Duodenal mucosa (tissue), 2 donors: ENCODE measurements at regions not wholly inside any gene's neighbourhood (a gene's known extent, or its start where the extent isn't known, plus 50 kb on each side); places are given as distances from the start of the nearest gene placed in this dataset.

ENCODE experiments used
- H3K27ac ChIP-seq: one replicate; pipeline ENCODE4 v1.7.0; 2013; ENCODE audit warnings: low read depth, low read length
- H3K27me3 ChIP-seq, 2 donors: one replicate each; pipeline ENCODE4 v1.7.0; 2013; ENCODE audit warnings: low read length in 2 of 2, control low read depth in 1 of 2; ENCODE audit not compliant: insufficient read depth in 2 of 2, control insufficient read depth in 1 of 2
- H3K36me3 ChIP-seq, 2 donors: one replicate each; pipeline ENCODE4 v1.7.0; 2013; ENCODE audit warnings: low read length in 2 of 2, control low read depth in 1 of 2; ENCODE audit not compliant: insufficient read depth in 2 of 2, control insufficient read depth in 1 of 2
- H3K4me1 ChIP-seq, 2 donors: one replicate each; pipeline ENCODE4 v1.7.0; 2013; ENCODE audit warnings: low read length in 2 of 2, control low read depth in 1 of 2; ENCODE audit not compliant: insufficient read depth in 2 of 2, control insufficient read depth in 1 of 2
- H3K4me3 ChIP-seq, 2 donors: one replicate each; pipeline ENCODE4 v1.7.0; 2013; ENCODE audit warnings: low read length in 2 of 2, low read depth in 1 of 2
- H3K9ac ChIP-seq, 2 donors: one replicate each; pipeline ENCODE4 v1.7.0; 2013; ENCODE audit warnings: low read length in 2 of 2, low read depth in 1 of 2
- H3K9me3 ChIP-seq, 2 donors: one replicate each; pipeline ENCODE4 v1.7.0; 2013; ENCODE audit warnings: low read length in 2 of 2, control low read depth in 1 of 2; ENCODE audit not compliant: control insufficient read depth in 1 of 2

GRCh38 chr1:14140831-14141401 is 440.9 kb downstream of the PRDM2 start:
- no peaks in the 10 kb centered on the region for H3K9me3 ChIP-seq
- no peaks in the 10 kb centered on the region for H3K36me3 ChIP-seq
- H3K9ac ChIP-seq, result no peak overlapping the region
- H3K27me3 ChIP-seq, result no peaks in the 10 kb centered on the region
- H3K4me3 ChIP-seq, result no peak overlapping the region
- no peaks in the 10 kb centered on the region for H3K4me1 ChIP-seq
- no peak overlapping the region for H3K27ac ChIP-seq

- no peak overlapping the region for H3K4me3 ChIP-seq
- no peaks in the 10 kb centered on the region for H3K4me1 ChIP-seq
- H3K27me3 ChIP-seq, result no peaks in the 10 kb centered on the region
- no peaks in the 10 kb centered on the region for H3K9me3 ChIP-seq
- H3K27ac ChIP-seq, result no peak overlapping the region
- no peaks in the 10 kb centered on the region for H3K36me3 ChIP-seq
- no peak overlapping the region for H3K9ac ChIP-seq
Measured at GRCh38 chr1:14141656-14142055, 441.7 kb downstream of the PRDM2 start.

- no peak overlapping the region for H3K9ac ChIP-seq
- H3K27me3 ChIP-seq, result no peaks in the 10 kb centered on the region
- H3K9me3 ChIP-seq, result no peaks in the 10 kb centered on the region
- H3K36me3 ChIP-seq, result no peaks in the 10 kb centered on the region
- no peak overlapping the region for H3K4me3 ChIP-seq
- H3K27ac ChIP-seq, result no peak overlapping the region
- H3K4me1 ChIP-seq, result no peaks in the 10 kb centered on the region
Measured at GRCh38 chr1:14142397-14143100, 442.6 kb downstream of the PRDM2 start.

GRCh38 chr1:14143777-14144176 is 443.8 kb downstream of the PRDM2 start:
- Histone ChIP-seq H3K27ac (no peak overlapping the region), H3K9ac (no peak overlapping the region), H3K9me3 (no peaks in the 10 kb centered on the region), H3K4me3 (no peak overlapping the region), H3K36me3 (no peaks in the 10 kb centered on the region), H3K27me3 (no peaks in the 10 kb centered on the region), H3K4me1 (no peaks in the 10 kb centered on the region)

GRCh38 chr1:14148526-14148925 is 448.5 kb downstream of the PRDM2 start:
- Histone ChIP-seq H3K27me3 (no peaks in the 10 kb centered on the region), H3K4me3 (no peak overlapping the region), H3K27ac (no peak overlapping the region), H3K4me1 (no peaks in the 10 kb centered on the region), H3K9ac (no peak overlapping the region), H3K9me3 (no peaks in the 10 kb centered on the region), H3K36me3 (no peaks in the 10 kb centered on the region)

- no peak overlapping the region for H3K27ac ChIP-seq
- no peaks in the 10 kb centered on the region for H3K4me1 ChIP-seq
- no peak overlapping the region for H3K9ac ChIP-seq
- no peaks in the 10 kb centered on the region for H3K27me3 ChIP-seq
- H3K4me3 ChIP-seq, result no peak overlapping the region
- peaks cover 0 to 2% of the 10 kb centered on the region in 2 donors for H3K9me3 ChIP-seq
- no peaks in the 10 kb centered on the region for H3K36me3 ChIP-seq
Measured at GRCh38 chr1:14149431-14149830, 449.1 kb upstream of the KAZN start.

GRCh38 chr1:14156543-14156942 is 441.9 kb upstream of the KAZN start:
- no peaks in the 10 kb centered on the region for H3K27me3 ChIP-seq
- H3K9me3 ChIP-seq, result peaks cover 4 to 14% of the 10 kb centered on the region in 2 donors
- no peaks in the 10 kb centered on the region for H3K36me3 ChIP-seq
- no peak overlapping the region for H3K9ac ChIP-seq
- no peaks in the 10 kb centered on the region for H3K4me1 ChIP-seq
- no peak overlapping the region for H3K4me3 ChIP-seq
- no peak overlapping the region for H3K27ac ChIP-seq

GRCh38 chr1:14160781-14161180 is 437.7 kb upstream of the KAZN start:
- Histone ChIP-seq H3K9ac (no peak overlapping the region), H3K9me3 (peaks cover 4% of the 10 kb centered on the region in 2 donors), H3K27me3 (no peaks in the 10 kb centered on the region), H3K36me3 (no peaks in the 10 kb centered on the region), H3K4me1 (no peaks in the 10 kb centered on the region), H3K27ac (no peak overlapping the region), H3K4me3 (no peak overlapping the region)

- Histone ChIP-seq H3K36me3 (no peaks in the 10 kb centered on the region), H3K27ac (no peak overlapping the region), H3K9ac (no peak overlapping the region), H3K27me3 (no peaks in the 10 kb centered on the region), H3K4me1 (no peaks in the 10 kb centered on the region), H3K4me3 (no peak overlapping the region), H3K9me3 (no peaks in the 10 kb centered on the region)
Measured at GRCh38 chr1:14163246-14163645, 435.2 kb upstream of the KAZN start.

- Histone ChIP-seq H3K9ac (no peak overlapping the region), H3K4me1 (no peaks in the 10 kb centered on the region), H3K36me3 (no peaks in the 10 kb centered on the region), H3K4me3 (no peak overlapping the region), H3K27me3 (no peaks in the 10 kb centered on the region), H3K9me3 (no peaks in the 10 kb centered on the region), H3K27ac (no peak overlapping the region)
Measured at GRCh38 chr1:14165371-14165801, 433.1 kb upstream of the KAZN start.
